HEK293 (cell line): ENCODE measurements at regions not wholly inside any gene's neighbourhood (a gene's known extent, or its start where the extent isn't known, plus 50 kb on each side); places are given as distances from the start of the nearest gene placed in this dataset.

ENCODE experiments used
- CTCF ChIA-PET: fragments of 350-600 bp; formaldehyde crosslinking; extraction: SDS; loops from one replicate; lab custom pipeline; 2021; ENCODE audit warnings: antibody characterized with exemption; lab: Yijun Ruan, JAX
- POLR2A ChIA-PET: fragments of 300-600 bp; formaldehyde crosslinking; extraction: SDS; loops from one replicate; lab custom pipeline; 2020; ENCODE audit warnings: antibody characterized with exemption, inconsistent platforms; lab: Yijun Ruan, JAX
- H3K27ac ChIP-seq: fragments of 200-500 bp; sonication (Bioruptor generic); 2 replicates; pipeline ENCODE4 v1.5.1; 2014; ENCODE audit warnings: low read depth, low read length, control low read depth, inconsistent platforms; ENCODE audit errors: extremely low read depth
- H3K36me3 ChIP-seq, 2 experiments: fragments of 200-500 bp in 1 of 2; sonication (Bioruptor generic) in 1 of 2; 1 replicate in 1 of 2; 2 replicates in 1 of 2; pipeline ENCODE4 v1.5.1; 2014 to 2017; ENCODE audit warnings: inconsistent platforms in 2 of 2, low read length in 2 of 2; ENCODE audit not compliant: control insufficient read depth in 2 of 2, insufficient read depth in 1 of 2
- H3K4me1 ChIP-seq: fragments of 200-500 bp; sonication (Bioruptor generic); 2 replicates; pipeline ENCODE4 v1.5.1; 2014; ENCODE audit warnings: mild to moderate bottlenecking, low read length, inconsistent platforms; ENCODE audit not compliant: control insufficient read depth, insufficient read depth
- H3K4me3 ChIP-seq: 2 replicates; pipeline ENCODE4 v1.5.1; 2011; ENCODE audit warnings: low read depth, mild to moderate bottlenecking, control low read depth, low read length, moderate library complexity
- H3K9me3 ChIP-seq: fragments of 200-500 bp; sonication (Bioruptor generic); 2 replicates; pipeline ENCODE4 v1.5.1; 2014; ENCODE audit warnings: low read depth, low read length, inconsistent platforms; ENCODE audit not compliant: control insufficient read depth, insufficient read depth
- BCL11B ChIP-seq: fragments of 450-650 bp; formaldehyde crosslinking; IDR thresholded peaks from 2 replicates; pipeline ENCODE4 v1.5.1; 2016; ENCODE audit warnings: low read depth, missing biosample characterization, missing genetic modification characterization
- ELK4 ChIP-seq: IDR thresholded peaks from 2 replicates; pipeline ENCODE4 v1.6.1; 2011; ENCODE audit warnings: mild to moderate bottlenecking, low read depth, low read length, borderline replicate concordance
- GLI4 ChIP-seq: fragments of 450-650 bp; formaldehyde crosslinking; IDR thresholded peaks from 2 replicates; pipeline ENCODE4 v1.5.1; 2016; ENCODE audit warnings: missing biosample characterization, missing genetic modification characterization
- INSM2 ChIP-seq: fragments of 450-650 bp; formaldehyde crosslinking; IDR thresholded peaks from 2 replicates; pipeline ENCODE4 v1.5.1; 2016; ENCODE audit warnings: missing biosample characterization, missing genetic modification characterization
- MEIS1 ChIP-seq: sonication (generic); formaldehyde crosslinking; IDR thresholded peaks from 2 replicates; pipeline ENCODE4 v1.8.1; 2022; ENCODE audit warnings: missing genetic modification reagents, mild to moderate bottlenecking, borderline replicate concordance
- SP2 ChIP-seq: fragments of 450-650 bp; formaldehyde crosslinking; IDR thresholded peaks from 2 replicates; pipeline ENCODE4 v1.5.1; 2016; ENCODE audit warnings: missing biosample characterization, missing genetic modification characterization
- ZBTB6 ChIP-seq: fragments of 450-650 bp; formaldehyde crosslinking; IDR thresholded peaks from 2 replicates; pipeline ENCODE4 v1.5.1; 2017; ENCODE audit warnings: missing biosample characterization, missing genetic modification characterization
- ZFP3 ChIP-seq: fragments of 450-650 bp; formaldehyde crosslinking; IDR thresholded peaks from 2 replicates; pipeline ENCODE4 v1.5.1; 2016; ENCODE audit warnings: low read depth, missing biosample characterization, missing genetic modification characterization
- ZNF121 ChIP-seq: fragments of 450-650 bp; formaldehyde crosslinking; IDR thresholded peaks from 2 replicates; pipeline ENCODE4 v1.5.1; 2016; ENCODE audit warnings: missing biosample characterization, missing genetic modification characterization
- ZNF155 ChIP-seq: fragments of 450-650 bp; formaldehyde crosslinking; IDR thresholded peaks from 2 replicates; pipeline ENCODE4 v1.5.1; 2016; ENCODE audit warnings: missing biosample characterization, missing genetic modification characterization
- ZNF169 ChIP-seq: fragments of 450-650 bp; formaldehyde crosslinking; IDR thresholded peaks from 2 replicates; pipeline ENCODE4 v1.5.1; 2016; ENCODE audit warnings: missing biosample characterization, missing genetic modification characterization
- ZNF24 ChIP-seq: fragments of 450-650 bp; formaldehyde crosslinking; IDR thresholded peaks from 2 replicates; pipeline ENCODE4 v1.5.1; 2016; ENCODE audit warnings: missing biosample characterization, missing genetic modification characterization
- ZNF280C ChIP-seq: fragments of 450-650 bp; formaldehyde crosslinking; IDR thresholded peaks from 2 replicates; pipeline ENCODE4 v1.5.1; 2016; ENCODE audit warnings: missing biosample characterization, missing genetic modification characterization
- ZNF350 ChIP-seq: fragments of 450-650 bp; formaldehyde crosslinking; IDR thresholded peaks from 2 replicates; pipeline ENCODE4 v1.5.0; 2017; ENCODE audit warnings: missing biosample characterization, mild to moderate bottlenecking, missing genetic modification characterization
- ZNF398 ChIP-seq: fragments of 450-650 bp; formaldehyde crosslinking; IDR thresholded peaks from 2 replicates; pipeline ENCODE4 v1.5.1; 2017; ENCODE audit warnings: missing biosample characterization, missing genetic modification characterization
- ZNF510 ChIP-seq: fragments of 450-650 bp; formaldehyde crosslinking; IDR thresholded peaks from 2 replicates; pipeline ENCODE4 v1.5.1; 2018; ENCODE audit warnings: mild to moderate bottlenecking, missing genetic modification characterization, missing biosample characterization; ENCODE audit not compliant: insufficient replicate concordance
- ZNF621 ChIP-seq: fragments of 450-650 bp; formaldehyde crosslinking; IDR thresholded peaks from 2 replicates; pipeline ENCODE4 v1.5.1; 2017; ENCODE audit warnings: missing biosample characterization, missing genetic modification characterization

- H3K36me3 ChIP-seq: no peaks in the 10 kb centered on the region
- CTCF ChIA-PET: no interaction called here
- peaks cover 11% of the 10 kb centered on the region for H3K4me1 ChIP-seq
- 0 out of 2 replicates have a peak, but pooled peaks have one; percentile 67 for TF ChIP-seq MEIS1 (CRISPR knock-in tag)
- no peak for TF ChIP-seq ZBTB6
- TF ChIP-seq ZNF155 (tag by site-specific recombination): no peak
- no peak for TF ChIP-seq BCL11B
- TF ChIP-seq, all 188 proteins: peak for 1
- POLR2A ChIA-PET: no interaction called here
- Histone ChIP-seq H3K27ac (no peak overlapping the region), H3K4me3 (no peak overlapping the region), H3K9me3 (no peaks in the 10 kb centered on the region)
Observed at GRCh38 chr1:82562448-82562847, 761.7 kb downstream of the ADGRL2 start.

GRCh38 chr1:82560566-82560965 is 759.8 kb downstream of the ADGRL2 start:
- Histone ChIP-seq H3K9me3 (no peaks in the 10 kb centered on the region), H3K36me3 (no peaks in the 10 kb centered on the region), H3K4me1 (peaks cover 11% of the 10 kb centered on the region), H3K27ac (no peak overlapping the region), H3K4me3 (no peak overlapping the region)
- TF ChIP-seq INSM2 (tag by site-specific recombination): no peak
- no peak for TF ChIP-seq ZNF510 (tag by site-specific recombination)
- TF ChIP-seq ZNF24 (tag by site-specific recombination): no peak
- no peak for TF ChIP-seq ZNF621 (tag by site-specific recombination)
- no peak for TF ChIP-seq ZNF121 (tag by site-specific recombination)
- no peak for TF ChIP-seq ZNF169 (tag by site-specific recombination)
- no peak for TF ChIP-seq ZNF350 (tag by site-specific recombination)
- TF ChIP-seq ZFP3 (tag by site-specific recombination): no peak
- TF ChIP-seq ZNF398 (tag by site-specific recombination): no peak
- TF ChIP-seq ELK4: no peak
- no peak for TF ChIP-seq ZNF280C (tag by site-specific recombination)
- no peak for TF ChIP-seq SP2 (tag by site-specific recombination)
- no peak for TF ChIP-seq GLI4 (tag by site-specific recombination)
- ChIA-PET POLR2A (no interaction called here), CTCF (interaction anchor here (0.5 kb wide), 1 partner anchor 118 kb away, joined by 4 read pairs; no protein-coding TSS in a partner anchor)
